Left lobe of liver (tissue), 2 donors: ENCODE measurements at regions not wholly inside any gene's neighbourhood (a gene's known extent, or its start where the extent isn't known, plus 50 kb on each side); places are given as distances from the start of the nearest gene placed in this dataset.
A peak's percentile ranks its signal among the peaks of the same experiment; 100 is the strongest.
"Not testable (repeated sequence)": the region's sequence is repeated elsewhere in the genome, so short reads cannot be mapped to it uniquely, and the experiment has no call there.

Experiments
- ATAC-seq: fragments of 200-7000 bp; cut with Tn5 transposase; one replicate; pipeline ENCODE4 v1.9.1; 2020; ENCODE audit warnings: mild to moderate bottlenecking, moderate library complexity
- DNase-seq: peaks from one replicate; pipeline ENCODE4 v3.0.0-alpha.2; 2020; ENCODE audit warnings: low spot score
- donor health status: DM: no; HTN: no; CAD: no; lungs with moderate emphysema.
- donor health status: DM: no; HTN: yes; CAD: no.

DNA sequence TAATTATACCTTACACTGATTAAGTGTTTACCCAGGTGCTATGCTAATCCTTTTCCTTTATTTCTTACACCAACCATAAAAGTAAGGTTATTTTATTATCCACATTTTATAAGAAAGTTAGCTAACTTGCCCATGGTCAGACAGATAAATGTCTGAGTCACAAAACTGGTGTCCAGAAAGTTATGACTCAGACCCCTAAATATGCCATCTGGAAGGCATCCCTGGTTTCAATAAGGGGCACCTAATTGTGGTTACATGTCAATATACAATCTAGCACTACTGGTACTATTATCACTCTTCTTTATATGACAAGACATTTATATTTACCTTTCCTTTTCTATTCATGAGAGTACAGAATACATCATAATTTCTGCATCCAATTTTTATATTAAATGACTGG is 496.5 kb upstream of the ADGRL2 start:
- DNase-seq (no peak), ATAC-seq (no peak)

DNA sequence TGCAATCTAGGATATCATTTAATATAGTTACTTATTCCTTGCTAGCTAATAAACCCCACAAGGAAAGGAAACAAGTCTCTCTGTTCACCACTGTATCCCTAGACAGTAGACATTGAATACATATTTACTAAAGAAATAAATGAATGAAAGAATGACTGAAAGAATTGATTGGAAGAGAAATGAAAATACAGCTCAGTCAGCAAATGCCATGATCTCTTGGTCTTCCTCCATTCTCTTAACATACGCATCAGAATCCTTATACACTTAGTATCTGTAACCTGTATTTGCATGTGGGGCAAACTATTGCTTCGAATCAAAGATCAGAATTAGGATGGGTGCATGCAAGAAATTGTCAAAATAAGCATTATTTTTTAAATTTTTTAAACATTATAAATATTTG is 500.8 kb upstream of the ADGRL2 start:
- no peak for ATAC-seq
- no peak for DNase-seq

DNA sequence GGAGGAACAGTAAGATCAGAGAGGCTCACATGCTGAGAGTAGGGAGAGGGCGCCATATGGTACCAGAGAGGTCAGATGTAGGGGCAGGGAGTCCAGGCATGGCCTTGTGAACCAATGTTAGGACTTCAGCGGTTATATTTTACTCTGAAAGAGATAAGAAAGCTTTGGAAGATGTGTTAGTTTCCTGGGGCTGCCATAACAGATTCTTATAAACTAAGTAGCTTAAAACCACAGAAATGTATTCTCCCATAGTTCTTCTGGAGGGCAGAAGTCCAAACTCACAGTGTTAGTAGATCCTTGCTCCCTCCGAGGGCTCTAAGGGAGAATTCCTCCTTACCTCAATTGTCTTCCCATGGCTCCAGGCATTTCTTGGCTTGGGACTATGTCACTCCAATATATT is 502.5 kb upstream of the ADGRL2 start:
- ATAC-seq, result no peak
- no peak for DNase-seq

DNA sequence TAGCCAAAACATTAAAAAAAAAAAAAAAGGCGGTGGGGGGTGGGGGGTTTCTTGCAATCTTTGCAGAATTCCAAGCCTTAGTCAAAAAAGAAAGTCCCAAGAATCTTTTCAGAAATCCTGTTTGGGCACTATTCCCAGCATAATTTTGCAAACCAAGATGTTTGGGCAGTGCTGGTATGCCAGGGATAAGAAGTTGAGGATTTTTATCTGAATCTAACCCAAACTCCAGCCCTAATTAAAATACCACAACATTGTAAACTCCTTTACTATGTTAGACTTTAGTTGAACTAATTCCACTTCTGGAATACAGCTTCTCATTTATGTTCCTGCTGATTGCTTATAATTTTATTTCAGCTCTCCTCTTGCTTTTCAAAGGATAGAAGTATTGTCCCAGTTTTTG is 504.1 kb upstream of the ADGRL2 start:
- no peak for ATAC-seq
- DNase-seq, result no peak

DNA sequence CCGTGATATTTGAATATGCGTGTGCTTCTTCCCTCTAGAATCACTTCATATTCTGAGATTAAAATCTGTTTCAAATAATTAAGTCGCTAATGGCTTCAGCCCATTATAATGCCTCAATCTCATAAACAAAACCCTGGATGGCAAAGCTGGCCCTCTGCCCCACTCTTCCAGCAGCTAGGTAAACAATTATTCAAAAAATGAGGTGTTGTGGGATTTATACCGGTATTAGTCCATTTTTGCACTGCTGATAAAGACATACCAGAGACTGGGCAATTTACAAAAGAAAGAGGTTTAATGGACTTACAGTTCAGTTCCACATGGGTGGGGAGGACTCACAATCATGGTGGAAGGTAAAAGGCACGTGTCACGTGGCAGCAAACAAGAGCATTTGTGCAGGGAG is 510.4 kb upstream of the ADGRL2 start:
- ATAC-seq, result no peak
- no peak for DNase-seq

DNA sequence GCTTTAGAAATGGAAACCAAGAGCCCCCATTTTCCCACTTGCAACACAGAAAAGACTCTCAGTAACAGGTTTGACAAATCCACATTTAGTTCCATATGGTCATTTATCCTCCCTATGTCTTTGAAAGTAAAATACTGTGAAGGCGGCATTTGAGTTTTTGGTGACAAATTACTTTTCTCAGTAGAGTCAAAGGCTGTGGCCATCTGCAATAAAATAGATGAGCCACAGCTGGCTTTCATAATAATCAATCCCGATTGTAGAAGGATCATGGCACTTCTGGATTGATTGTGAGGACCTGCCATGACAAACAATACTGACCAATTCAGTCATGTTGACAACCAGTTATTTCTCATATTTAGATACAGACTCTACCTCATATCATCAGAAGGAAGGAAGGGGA is 512.0 kb upstream of the ADGRL2 start:
- ATAC-seq (no peak), DNase-seq (no peak)

DNA sequence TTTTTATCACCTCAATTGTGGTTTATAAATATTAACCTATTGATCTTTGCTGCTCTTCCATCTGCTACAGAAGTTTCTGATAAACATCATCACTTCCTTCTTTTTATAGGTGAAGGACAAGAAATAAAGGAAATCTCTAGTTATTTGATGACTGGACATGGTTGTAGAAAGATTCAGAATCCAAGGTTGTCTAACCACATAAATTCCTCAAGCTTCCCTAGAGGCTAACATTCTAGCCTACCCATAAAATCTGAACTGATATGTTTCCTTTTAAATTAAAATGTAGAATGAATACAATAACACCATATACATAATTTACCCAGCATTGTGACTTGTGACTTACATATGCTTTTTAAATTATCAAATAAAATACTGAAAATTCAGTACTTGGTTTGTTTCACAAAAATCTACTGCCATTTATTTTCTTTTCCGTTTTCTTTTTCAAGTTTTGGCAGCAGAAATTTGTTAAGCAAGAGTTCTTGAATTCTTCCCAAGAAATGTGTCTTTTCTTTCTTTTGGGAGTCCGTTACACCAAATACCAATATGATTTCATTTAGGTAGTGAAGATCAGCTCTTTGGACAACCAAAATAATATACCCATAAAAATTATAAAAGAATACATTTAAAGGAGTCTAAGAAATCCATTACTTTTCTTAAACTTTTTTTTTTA is 513.2 kb upstream of the ADGRL2 start:
- no peak for DNase-seq
- ATAC-seq, result no peak

DNA sequence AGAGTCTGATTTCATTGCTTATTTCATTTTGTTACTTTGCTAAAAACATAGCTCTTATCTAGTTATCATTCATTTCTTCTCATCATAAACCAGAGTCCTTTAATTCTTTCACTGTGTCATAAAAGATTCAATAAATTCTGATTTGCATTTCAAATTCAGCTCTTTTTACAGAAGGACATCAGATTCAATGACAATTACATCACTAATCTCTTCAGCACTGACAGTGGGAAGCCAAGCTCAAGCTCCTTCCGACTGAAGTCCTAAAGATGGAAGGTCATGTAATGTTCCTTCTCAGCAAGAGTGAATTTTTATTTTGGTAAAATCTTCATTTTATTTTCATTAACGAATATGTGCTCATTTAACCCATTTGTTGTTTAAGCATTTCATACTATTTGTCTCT is 530.7 kb upstream of the ADGRL2 start:
- ATAC-seq (no peak), DNase-seq (no peak)

DNA sequence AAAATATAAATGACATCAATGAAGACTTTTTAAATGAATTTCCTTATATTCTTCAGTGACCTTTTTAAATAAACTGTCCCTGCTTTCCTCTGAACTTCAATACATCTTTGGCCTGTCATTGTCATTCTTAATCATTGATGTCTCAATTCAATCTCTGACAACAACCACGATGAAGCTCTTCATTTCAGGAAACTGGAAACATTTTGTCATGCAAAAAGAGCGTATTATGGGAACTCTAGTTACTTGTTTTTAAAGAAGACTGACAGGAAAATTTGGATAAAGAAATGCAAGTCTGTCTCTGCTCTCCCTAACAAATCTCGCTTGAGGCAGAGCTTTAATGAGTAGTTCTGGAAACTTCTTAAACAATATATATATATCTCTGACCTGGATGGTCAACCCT is 535.8 kb upstream of the ADGRL2 start:
- DNase-seq (no peak), ATAC-seq (no peak)

DNA sequence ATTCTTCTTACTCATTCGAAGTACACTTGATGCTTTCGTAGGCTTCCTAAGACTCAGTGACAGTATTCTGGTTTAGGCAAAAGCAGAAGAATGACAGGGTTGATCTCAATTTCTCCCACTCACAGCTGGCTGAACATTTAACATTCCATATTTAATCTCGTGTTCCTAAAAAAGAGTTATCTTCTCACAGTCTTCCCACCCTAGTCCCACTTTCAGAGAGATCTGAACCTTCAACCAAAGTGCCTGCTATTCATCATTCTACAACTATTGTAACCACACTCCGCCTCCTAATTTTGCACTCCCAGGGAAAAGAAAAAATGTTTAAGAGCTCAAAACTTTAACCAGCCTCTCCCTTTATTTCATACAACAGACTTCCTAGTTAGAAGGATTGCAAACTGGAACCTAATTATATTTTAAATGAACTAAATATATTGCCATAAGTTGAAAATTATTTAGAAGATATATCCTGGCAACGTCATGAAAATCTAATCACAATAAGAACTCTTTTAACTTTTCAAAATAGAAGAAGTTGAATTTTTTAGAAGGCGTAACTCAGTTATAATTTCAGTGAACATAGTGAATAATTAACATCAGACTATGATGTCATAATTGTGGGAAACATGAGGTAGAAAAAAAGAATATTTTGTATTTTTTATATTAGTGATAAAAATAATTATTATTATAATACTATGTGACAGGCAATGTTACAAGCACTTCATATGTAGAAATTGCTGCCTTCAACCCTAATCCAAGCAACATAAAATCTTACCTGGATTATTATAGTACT is 540.9 kb upstream of the ADGRL2 start:
- DNase-seq, result no peak
- ATAC-seq, result no peak

DNA sequence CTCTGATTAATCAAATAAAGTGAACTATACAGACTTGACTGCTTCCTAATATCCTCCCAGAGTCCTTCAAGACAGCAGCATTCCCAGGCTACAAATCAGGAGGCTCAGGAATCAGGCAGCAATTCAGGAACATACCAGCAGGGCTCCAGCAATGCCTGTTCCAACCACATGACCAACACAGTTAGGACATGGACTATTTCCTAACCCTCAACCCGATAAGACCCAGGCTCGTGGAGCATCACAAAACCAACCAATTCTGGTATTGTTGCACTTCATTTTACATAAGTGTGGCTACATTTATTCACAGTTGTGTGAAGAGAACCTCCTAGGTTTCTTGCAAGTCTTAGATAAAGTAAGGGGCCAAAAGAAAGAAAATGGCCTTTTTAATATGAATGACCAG is 546.2 kb upstream of the ADGRL2 start:
- ATAC-seq (no peak), DNase-seq (no peak)

DNA sequence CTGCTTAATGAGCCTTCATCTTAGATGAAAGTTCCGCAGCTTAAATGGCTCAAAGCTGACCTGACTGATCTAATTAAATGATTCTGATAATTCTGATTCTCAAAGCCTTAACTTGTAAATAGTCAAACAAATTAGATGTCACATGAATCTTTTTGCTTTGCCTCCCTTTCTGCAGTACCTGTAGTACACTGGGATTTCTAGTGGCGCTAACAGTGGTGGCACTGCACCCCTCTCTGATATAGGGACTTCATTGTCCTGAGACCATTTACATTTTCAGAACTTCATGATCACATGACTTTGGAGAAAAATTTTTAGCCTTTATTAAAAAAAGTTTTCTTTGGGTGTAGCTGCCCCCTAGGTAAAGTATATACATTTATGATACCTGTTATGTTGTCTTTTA is 546.7 kb upstream of the ADGRL2 start:
- DNase-seq (no peak), ATAC-seq (no peak)

DNA sequence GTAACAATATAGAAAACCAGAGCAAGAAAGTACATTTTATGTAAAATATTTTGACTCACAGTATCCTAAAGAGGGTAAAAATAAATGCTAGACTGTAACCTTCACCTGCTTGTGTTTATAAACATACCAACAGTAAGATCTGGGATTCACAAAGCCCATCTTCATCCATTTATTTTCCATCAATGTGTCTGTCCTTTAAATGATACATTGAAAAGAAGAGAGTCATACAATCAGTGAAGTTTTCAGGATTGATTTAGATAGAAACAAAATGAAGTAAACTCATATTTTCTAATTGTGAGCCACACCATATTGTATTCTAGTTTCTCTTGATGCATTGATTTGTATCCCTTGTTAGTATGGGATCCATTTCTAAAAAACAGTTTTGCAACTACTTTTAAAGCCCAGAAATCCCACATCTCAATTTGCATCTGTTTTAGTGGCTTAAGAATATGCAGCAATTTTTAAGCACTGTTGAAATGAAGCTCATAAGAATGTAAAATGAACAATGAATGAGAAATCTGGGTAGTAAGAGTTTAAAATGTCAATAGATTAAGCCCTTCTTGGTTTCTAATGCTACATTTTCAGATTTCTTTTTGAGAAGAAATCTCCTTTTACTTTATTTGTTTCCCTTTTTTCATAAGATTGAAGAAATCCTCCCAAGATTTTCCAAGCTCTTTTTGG is 548.1 kb upstream of the ADGRL2 start:
- no peak for DNase-seq
- no peak for ATAC-seq

DNA sequence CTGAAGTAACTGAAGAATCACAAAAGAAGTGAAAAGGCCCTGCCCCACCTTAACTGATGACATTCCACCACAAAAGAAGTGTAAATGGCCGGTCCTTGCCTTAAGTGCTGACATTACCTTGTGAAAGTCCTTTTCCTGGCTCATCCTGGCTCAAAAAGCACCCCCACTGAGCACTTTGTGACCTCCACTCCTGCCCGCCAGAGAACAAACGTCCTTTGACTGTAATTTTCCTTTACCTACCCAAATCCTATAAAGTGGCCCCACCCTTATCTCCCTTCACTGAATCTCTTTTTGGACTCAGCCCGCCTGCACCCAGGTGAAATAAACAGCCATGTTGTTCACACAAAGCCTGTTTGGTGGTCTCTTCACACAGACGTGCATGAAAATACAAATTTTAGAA is 549.9 kb upstream of the ADGRL2 start:
- not testable (repeated sequence) for DNase-seq, ATAC-seq

DNA sequence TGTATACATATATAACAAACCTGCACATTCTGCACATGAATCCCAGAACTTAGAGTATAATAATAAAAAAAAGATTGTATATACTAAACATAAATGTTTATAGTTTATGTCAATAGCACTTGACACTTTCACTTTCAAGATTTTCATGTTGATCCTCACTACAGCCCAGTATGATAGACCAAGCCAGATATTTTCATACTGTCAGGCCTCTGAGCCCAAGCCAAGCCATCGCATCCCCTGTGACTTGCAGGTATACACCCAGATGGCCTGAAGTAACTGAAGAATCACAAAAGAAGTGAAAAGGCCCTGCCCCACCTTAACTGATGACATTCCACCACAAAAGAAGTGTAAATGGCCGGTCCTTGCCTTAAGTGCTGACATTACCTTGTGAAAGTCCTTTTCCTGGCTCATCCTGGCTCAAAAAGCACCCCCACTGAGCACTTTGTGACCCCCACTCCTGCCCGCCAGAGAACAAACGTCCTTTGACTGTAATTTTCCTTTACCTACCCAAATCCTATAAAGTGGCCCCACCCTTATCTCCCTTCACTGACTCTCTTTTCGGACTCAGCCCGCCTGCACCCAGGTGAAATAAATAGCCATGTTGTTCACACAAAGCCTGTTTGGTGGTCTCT is 555.5 kb upstream of the ADGRL2 start:
- not testable (repeated sequence) for ATAC-seq, DNase-seq

DNA sequence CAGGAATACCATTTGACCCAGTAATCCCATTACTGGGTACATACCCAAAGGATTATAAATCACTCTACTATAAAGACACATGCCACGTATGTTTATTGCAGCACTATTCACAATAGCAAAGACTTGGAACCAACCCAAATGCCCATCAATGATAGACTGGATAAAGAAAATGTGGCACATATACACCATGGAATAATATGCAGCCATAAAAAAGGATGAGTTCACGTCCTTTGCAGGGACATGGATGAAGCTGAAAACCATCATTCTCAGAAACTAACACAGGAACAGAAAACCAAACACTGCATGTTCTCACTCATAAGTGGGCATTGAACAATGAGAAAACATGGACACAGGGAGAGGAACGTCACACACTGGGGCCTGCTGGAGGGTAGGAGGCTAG is 556.1 kb upstream of the ADGRL2 start:
- DNase-seq, ATAC-seq: not testable (repeated sequence)

DNA sequence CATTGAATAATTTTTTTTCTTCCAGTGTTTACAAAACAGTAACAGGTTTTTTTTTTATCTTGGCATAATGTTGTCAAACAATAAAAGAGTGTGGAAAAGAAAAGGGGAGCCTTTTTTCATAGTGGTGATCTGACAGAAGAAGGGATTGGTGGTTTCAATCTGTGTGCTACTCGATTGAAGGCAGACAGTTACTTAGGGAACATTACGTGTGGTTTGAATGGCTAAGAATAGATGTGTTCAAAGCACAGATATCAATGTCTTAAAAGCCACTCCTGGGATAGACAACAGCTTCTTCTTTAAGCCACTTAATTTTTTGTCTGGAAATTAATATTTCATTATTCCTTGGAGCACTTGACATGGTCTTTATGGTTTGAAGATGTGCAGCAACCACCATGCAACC is 558.6 kb upstream of the ADGRL2 start:
- ATAC-seq (no peak), DNase-seq (no peak)

DNA sequence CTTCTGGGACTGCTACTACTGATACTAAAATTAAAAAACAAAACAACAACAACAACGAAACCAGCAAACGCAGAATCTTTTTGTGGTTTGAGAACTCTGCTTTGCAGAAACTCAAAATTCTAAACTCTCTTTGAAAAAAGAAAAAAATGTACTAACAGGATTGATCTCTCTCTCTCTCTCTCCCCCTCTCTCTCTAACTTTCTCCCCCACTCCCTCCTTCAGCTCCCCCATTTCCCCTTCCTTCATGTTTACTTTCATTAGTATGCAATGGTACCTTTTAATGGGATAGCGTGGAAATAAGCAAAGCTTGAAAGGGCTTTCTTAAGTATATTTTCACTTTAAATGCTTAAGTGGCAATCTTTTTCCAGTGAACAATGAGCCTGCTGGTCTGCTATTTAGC is 562.6 kb upstream of the ADGRL2 start:
- ATAC-seq (no peak), DNase-seq (no peak)

DNA sequence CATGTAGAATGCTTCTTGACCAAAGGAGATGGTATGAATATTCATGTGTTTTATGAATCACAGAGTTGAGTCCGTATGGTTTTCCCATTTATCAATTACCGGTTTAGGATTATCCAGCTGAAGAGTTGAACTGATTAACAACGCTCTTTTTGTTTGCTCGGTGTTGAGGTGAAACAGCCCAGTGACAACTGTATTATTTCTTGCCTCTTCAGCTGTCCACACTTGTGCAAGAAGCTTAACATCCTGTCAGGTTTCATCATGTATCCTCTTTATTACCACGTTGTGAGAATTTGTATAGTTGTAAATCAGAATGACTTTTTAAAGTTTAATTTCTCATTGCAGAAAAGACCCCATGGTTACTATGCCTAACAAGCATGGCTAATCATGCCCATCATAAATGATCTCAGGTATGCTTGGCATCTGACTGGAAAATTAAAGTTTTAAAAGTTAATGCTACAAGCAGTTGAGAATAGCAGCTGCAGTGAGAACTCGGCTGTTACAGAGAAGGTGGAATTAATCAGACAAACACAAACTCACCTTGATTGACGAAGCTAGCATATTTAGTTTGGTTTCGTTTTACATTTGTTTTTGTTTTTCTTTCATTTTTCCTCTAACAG is 563.2 kb upstream of the ADGRL2 start:
- DNase-seq (no peak), ATAC-seq (peak; percentile 73)

DNA sequence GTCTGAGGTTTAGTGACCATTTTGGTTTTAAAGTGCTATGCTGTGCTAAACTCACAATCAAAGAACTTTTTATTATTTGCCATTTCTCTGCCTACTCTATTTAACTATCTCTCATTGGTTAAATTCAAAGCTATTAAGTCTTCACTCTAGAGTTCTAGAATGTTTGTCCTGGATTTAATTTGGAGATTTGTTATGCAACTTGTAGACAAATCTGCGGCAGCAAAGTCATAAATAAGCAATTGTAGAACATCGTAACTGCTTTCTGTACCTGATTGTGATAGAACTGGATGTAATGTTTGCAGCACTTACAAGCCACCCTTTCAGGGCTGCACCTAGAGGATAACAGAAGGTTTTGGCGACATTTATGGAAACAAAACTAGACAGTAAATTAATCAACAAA is 566.5 kb upstream of the ADGRL2 start:
- no peak for ATAC-seq
- DNase-seq, result no peak

DNA sequence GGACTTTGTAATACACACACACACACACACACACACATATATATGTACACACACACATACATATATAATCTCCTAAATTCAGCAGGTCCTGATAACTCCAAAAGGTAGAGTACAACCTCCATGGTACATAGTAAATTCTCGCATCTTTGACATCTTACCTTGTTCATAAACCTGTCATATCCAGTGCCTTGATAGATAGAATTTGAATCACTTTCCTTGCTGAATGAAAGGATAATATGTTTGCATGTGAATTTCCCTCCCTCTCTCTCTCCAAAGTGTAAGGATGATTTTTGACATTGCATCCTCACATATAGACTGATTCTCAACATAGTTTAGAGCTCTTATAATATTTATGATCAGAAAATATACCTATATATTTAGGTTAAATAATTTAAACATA is 567.1 kb upstream of the ADGRL2 start:
- no peak for DNase-seq
- no peak for ATAC-seq
